Amygdala (tissue), 56 donors: ENCODE measurements at regions not wholly inside any gene's neighbourhood (a gene's known extent, or its start where the extent isn't known, plus 50 kb on each side); places are given as distances from the start of the nearest gene placed in this dataset.
"Not testable (repeated sequence)": the region's sequence is repeated elsewhere in the genome, so short reads cannot be mapped to it uniquely, and the experiment has no call there.

Source experiments
- DNase-seq, 56 donors: peaks; one replicate each; lab custom pipeline; 2025; lab: John Stamatoyannopoulos, UW

DNA sequence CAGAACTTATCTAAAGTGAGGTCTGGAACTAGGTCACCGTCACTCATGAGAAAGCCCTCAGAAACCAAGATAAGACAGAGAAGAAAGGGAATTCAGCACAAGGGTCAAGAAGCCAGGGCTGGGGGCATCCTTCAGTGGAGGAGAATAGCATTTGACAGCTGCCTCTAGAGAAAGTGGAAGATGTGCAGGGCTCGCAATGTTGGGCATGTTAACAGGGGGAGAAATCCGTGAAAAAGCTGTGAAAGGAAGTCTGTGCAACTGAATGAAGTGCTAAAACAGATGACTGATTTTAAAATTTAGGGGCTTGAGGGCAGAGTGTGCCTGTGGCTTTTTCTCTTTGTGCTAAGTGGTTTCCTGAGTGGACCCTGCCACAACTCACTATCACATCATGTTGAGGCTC is 97.7 kb upstream of the IFNG-AS1 start:
- DNase-seq = no peak

DNA sequence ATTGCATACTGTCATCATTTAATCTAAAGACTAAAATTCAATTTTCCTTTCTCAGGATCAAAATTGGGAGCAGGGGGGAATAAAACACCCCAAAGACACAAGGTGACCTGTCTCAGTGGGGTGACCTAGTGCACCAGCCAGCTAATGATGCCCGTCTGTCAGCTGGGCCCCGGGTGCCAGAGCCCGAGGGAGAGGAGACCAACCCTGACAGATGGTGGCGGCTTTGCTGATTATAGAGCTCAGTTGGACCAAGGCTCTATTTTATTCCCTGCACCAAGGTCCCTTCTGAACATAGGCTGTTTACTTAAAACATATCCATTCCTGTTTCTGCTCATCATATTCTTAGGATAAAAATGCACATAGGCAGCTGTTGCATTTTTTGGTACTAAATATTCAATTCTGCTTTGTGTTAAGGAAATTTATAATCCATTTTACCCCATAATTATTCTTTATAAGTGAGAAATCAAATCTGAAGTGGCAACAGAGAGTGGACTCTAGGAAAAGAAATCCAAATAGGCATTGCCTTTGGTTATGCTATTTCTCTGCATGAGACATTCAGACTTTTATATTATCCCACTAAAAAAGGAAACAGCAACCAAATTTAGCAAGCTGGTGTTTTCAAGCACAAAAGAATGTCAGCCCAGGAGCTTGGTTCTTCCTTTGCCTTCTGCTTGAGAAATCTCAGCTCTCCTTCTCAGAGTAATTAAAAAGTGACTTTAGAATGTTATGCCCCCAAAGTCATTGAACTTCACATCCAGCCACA is 96.8 kb upstream of the IFNG-AS1 start:
- peak in 1 of 56 donors; percentile 0 for DNase-seq

DNA sequence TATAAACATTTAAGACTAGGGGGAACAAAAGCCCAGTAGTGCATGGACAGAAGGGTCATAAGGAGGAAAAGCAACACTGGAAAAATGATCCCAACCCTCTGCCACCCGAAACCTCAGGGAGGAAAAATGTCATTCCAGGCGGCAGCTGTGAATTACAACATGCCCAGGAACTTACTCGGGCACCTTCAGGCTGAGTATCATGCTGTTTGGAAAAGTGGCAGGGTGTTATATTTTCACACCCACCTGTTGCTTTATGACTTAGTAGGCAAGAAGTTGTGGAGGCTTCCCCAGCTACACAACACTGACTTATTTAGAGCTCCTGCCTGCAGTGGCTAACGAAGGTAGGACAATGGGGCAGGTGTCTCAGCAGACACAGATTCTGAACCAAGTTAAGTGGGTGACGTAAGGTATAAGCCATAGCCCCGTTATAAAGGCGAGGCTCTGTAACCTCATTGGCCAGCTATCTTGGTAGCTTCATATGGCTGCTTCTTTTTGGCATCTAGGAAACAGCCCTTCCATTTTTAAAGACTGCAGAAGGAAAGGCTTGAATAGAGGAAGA is 96.1 kb upstream of the IFNG-AS1 start:
- DNase-seq = no peak

DNA sequence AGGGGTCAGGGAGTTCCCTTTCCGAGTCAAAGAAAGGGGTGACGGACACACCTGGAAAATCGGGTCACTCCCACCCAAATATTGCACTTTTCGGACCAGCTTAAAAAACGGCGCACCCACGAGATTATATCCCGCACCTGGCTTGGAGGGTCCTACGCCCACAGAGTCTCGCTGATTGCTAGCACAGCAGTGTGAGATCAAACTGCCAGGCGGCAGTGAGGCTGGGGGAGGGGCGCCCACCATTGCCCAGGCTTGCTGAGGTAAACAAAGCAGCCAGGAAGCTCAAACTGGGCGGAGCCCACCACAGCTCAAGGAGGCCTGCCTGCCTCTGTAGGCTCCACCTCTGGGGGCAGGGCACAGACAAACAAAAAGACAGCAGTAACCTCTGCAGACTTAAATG is 88.8 kb upstream of the IFNG-AS1 start:
- not testable (repeated sequence) for DNase-seq

DNA sequence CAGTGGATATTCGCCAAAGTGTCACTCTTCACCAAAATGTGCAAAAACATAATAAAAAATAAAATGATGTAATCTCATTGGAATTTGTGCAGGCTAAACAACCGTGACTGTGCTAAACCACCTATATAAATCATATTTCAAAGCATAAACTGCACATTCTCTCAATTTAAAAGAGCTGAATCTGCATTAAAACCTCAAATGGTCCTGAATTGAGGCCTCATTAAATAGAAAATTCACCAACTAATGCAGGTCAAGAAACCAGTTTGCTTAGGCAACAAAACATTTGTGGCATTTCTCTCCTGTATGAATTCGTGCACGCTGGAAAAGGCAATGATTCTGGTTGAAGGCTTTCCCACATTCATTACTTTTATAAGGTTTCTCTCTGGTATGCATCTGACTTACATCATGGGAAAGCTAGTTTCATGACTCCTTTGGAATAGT is 80.1 kb upstream of the IFNG-AS1 start:
- no peak for DNase-seq

DNA sequence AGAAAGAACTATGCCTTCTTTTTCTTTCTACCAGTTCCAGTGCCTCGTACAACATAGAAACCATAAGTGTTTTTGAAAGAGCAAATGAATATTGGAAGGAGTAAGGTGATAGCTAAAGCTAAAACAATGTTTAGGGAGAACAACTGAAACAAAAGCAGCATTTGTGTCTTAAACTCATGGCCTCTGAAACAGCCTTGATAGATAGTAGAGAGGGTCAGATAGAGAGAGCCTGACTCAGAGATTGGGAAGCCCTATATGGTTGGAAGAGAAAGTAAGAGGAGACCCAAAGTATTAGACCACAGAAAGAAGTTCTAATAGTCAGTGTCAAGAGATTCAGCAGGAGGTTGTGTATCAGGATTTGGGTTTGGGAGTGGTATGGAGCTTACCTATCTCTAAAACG is 79.6 kb upstream of the IFNG-AS1 start:
- DNase-seq = no peak

DNA sequence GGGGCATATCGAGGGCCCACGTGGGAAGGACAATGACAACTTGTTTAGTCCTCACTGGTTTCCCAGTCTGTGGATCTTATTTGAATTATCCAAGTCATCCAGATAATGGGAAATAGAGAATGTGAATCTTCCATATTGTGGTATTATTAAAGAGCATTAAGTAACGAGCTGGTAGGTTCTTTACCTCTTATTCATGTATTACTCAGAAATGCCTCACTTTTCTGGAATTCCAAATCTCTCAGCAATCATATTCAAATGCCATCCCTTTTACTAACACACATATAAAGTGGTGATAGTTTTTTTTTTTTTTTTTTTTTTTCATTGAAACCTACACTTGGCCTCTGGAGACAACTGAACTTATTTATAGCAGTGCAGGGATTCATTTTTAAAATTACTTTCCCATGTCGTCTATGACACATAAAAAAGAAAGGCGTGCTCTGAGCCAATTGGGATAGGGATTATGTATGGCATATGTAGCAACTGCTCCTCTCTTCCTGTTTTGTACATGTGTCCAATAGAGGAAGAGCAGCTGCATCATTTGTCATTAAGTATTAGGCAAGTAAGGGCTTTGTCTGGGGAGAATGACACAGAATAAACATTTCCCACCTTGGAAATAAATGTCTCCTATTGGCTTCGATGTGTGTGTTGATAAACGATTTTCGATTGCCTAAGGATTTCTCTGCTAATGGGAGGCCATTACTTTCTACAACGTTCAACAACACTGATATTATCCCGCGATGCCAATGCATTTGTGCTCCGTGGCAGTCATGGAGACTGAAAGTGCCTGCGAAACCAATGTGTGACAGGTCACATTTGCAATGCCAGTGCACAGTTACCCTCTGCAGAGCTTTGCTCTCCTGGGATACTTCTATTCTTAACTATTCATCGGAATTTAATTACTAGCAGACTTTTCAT is 78.6 kb upstream of the IFNG-AS1 start:
- no peak for DNase-seq

DNA sequence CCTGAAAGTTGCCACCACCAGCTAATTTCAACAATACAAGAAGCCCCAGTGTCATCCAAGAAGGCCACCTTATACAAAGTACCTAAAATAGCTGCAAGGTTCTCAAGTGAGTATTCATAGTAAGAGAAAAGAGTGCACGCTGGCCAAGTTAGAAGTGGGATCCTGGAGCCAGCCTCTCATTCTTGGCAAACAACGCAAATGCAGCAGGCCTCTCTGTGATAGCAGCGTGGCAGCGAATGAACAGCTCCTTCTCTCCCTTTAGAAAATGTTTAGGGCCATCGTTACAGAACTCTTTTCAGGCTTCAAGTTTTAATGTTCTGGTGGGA is 78.0 kb upstream of the IFNG-AS1 start:
- peak in 4 of 56 donors; percentile 0 to 27 (median 8) for DNase-seq

DNA sequence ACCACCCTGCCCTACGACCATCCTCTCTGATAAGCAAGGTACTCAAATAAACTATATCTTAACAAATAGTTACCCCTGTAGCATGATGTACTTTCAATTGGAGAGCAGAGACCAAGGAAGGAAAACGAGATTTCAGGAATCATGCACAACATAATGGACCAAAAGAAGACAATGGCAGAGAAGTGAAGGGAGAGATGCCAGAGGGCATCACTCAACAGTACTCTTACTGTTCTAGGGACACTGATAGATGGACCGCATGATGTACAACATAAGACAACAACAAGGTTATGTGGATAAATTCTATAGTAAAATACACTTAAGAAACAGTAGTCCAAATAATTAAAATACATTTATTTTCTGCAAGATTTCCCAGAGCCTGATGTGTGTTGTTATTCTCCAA is 77.5 kb upstream of the IFNG-AS1 start:
- DNase-seq = no peak

DNA sequence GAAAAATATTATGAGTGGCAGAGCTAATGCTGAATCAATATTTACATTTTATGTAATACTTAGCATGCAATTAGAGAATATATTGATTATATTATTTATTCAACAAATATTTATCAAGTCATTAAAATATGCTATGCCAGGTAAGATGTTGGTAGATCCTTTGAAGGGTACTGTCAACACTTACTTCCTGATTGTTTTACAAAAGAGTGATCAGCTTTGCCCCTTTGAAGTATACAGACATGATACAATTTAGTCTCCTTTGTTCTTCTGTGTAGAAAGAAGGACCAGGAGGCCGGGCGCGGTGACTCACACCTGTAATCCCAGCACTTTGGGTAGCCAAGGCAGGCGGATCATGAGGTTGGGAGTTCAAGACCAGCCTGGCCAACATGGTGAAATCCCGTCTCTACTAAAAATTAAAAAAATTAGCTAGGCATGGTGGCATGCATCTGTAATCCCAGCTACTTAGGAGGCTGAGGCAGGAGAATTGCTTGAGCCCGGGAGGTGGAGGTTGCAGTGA is 73.9 kb upstream of the IFNG-AS1 start:
- DNase-seq = no peak

DNA sequence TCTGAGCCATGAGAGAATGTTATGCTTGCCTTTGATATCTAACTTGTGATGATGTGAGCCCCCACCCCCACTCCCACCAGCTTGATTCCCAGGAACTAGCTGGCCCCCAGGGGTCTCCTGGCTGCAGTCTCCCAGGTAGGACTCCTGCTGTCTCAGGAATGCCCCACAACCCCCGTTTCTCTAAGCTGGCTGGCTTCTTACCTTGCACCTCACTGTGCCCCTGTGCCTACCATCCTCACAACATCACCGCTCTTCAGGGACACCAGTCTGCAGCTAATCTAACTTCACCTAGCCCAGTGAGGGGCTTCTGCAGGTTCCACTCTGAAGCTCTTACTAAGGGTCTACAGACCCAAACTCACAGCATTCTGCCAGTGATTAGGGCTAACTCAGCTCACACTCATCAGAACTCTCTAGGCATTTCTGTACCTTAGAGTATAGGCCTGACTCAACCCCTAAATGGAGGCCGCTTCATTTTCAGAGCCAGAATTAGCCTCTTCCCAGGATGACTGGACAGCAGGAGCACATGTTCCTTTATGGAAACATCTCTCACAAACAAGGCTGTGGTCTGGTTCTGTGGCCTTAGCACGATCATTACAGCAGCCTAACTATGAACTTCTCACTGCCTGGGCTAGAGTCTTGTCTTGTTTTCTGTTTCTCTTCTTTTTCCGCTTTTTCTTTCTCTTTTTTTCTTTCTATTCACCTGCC is 72.8 kb upstream of the IFNG-AS1 start:
- DNase-seq = no peak

DNA sequence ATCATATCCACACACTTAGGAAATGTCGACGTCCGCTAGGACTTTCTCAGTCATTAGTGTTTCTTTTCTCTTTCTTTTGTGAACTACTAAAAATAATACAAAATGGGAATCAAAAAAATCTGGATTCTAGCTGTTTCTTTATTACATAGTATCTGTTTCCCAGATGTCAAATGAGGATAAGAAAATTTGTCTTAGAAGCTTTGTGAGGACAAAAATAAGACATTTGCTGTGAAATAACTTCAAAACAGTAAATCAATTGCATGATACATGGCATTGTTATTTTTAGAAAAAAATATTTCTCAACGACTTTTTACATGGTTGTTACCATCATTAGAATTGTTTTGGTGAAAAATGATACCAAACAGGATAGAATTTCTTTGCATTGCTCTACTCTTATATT is 71.4 kb upstream of the IFNG-AS1 start:
- DNase-seq = no peak

DNA sequence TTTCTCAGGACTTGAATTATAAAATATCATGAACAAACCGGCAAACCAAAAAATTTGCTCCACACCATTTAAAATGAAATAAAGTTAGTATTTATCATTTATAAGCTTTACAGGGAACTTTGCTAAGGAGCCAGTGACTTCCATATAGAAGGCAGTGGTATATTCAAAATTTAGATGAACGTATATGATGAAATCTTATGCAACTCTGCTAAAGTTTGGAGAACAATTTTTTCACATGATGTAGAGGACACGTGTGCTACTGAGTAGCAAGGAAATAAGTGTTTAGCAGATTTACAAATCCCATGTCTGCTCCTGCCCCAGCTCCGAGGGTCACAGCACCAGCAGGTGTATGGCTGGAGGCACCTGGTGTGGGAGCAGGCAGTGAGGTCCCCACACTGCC is 70.8 kb upstream of the IFNG-AS1 start:
- DNase-seq = no peak

DNA sequence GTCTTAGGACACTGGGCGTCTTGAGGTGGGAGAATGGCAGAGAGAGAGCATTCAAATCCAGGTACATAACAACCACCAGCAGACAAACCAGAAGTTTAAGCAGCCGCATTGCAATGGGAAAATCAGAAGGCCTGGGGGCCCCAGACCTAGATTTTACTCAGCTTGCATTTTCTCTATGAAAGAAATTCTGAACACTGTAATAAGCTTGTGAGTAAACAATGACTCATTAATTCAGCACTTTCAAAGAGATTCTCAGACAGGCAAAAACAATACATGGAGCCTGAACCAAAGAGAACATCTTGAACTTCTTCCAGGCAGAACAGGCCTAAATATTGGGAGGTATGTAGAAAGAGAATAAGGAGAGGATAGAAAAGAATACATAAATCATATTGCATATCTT is 69.8 kb upstream of the IFNG-AS1 start:
- peak in 1 of 56 donors; percentile 3 for DNase-seq

DNA sequence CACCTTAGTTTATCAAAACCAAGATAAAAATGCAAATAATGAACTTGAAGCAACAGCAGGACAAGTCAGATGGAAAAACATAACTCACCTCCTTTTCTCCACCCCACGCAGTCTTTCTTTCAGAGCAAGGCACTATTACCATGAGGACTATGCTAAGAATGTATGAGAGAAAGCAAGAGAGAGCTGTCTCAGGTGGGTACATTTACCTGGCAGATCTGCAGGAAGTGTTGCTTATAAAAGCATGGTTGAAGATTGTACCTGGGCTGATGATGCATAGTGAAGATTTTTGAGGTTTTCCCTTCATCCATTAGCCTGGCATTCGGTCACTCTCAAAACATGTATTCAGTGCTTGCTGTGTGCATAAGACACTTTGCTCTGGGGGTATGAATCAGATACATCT is 68.8 kb upstream of the IFNG-AS1 start:
- no peak for DNase-seq

DNA sequence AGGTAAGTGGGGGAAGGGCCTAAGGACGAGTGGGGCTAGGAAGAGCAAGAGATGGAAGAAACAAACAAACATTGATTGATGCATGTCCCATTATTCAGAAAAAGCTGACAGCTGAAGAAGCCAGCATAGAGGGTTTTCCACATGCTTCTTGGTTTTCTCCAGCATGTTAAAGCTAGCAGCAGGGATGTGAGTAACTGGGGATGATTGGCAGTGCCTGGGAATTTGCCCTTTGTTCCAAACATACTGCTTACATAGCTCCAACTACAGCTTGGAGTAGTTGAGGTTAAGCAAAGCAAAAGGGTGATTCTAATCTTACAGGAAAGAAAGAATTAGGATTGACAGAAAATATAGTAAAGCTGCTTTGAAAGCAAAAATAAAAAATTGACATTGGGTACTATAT is 68.0 kb upstream of the IFNG-AS1 start:
- DNase-seq = no peak

DNA sequence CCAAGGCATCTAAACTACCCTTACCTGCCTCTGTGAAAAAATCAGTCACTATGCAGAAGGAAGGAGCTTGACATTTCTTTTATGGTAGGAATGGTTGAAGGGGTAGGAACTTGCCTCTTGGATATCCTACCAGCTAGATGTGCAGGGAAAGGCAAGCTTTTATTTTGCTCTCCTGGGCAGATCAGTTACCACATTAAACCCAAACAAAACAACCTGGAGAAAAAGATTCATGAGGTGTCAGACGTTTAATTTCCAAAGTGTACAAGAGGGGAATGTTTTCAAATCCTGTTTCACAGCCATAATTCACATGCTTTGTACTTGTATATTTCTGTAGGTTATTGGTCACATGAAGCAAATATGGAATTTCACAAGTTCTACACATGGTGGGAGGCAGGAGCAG is 67.0 kb upstream of the IFNG-AS1 start:
- DNase-seq = no peak

DNA sequence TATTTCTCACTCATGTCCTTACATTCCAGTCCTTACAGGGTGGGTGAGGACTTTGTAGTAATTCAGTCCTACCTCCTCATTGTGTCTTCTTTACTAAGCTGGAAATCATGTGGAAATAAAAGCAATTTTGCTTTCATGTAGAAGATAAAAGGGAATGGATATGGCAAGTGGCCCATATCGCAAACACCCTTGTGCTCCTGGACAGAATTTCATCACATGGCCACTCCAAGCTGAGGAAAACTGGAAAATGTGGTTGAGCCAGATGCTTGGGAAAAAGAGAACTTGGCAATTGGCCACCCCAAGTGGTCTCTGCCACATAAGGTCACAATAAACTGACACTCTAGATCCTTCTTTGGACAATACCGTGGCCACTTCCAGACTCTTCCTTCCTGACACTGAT is 64.2 kb upstream of the IFNG-AS1 start:
- DNase-seq = no peak

DNA sequence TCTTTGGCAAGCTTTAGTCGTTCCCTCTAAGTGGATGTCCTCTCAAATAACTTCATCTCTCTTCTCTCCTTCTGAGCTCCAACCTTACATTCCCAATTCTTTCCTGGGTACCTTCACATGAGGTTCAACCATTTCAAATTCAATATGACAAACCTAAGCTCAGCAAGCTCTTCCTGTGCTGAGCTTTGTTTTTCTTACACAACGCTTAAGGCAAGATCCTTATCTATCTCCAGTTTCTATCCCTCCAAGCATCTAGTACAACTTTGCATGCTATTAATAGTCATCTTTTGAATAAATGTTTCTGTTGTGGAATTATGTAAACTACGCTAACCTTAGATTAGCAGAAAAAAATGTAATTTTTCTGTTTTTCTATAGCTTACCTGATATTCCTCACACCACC is 63.7 kb upstream of the IFNG-AS1 start:
- no peak for DNase-seq

DNA sequence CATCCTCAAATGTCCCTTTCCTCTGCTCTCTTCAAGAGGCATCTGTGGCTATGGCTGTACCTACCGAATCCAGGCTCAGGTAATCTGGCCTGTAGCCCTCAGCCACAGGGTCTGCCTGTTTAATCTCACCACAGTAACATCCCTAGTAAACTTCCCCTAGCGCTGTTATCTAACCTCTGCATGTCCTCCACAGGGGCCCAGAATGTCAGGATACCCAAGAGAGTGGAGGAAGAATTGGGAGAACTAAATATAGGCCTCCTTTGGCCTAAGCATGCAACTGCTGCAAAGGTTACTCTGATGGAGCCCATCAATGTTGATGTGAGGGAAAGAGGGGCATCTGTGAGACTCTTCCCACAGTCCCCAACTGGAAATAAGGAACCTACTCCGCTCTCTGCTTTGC is 63.2 kb upstream of the IFNG-AS1 start:
- no peak for DNase-seq

DNA sequence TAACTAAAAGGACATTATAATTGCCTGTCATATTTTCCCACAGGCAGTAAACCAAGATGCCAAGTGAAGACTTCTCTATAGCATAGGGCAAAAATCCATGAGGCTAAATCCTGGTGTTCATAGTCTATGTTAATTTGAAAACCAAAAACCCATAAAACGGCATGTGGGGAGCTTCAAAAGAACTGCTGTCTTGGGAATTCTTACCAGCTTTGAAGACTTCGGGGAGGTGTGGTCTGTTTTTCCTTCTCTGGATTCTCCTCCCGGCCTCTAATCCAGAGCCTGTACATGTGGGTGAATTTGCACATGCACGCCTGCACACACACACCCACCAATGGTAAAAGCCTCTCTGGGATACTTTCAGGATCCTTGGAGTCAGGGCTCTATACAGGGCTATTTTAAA is 61.9 kb upstream of the IFNG-AS1 start:
- no peak for DNase-seq
